NB4 (cell line): ENCODE measurements at regions not wholly inside any gene's neighbourhood (a gene's known extent, or its start where the extent isn't known, plus 50 kb on each side); places are given as distances from the start of the nearest gene placed in this dataset.

ENCODE experiments used
- CTCF ChIP-seq: IDR thresholded peaks from one replicate; pipeline ENCODE4 v1.5.1; 2012; ENCODE audit warnings: low read depth, low read length
- MYC ChIP-seq: IDR thresholded peaks from 2 replicates; pipeline ENCODE4 v1.6.1; 2011; ENCODE audit warnings: low read depth, low read length
- POLR2A ChIP-seq: IDR thresholded peaks from 2 replicates; pipeline ENCODE4 v1.6.1; 2011; ENCODE audit warnings: mild to moderate bottlenecking; ENCODE audit not compliant: insufficient read length; ENCODE audit errors: extremely low read depth

- TF ChIP-seq CTCF, result no peak
- no peak for TF ChIP-seq MYC
- TF ChIP-seq POLR2A, result no peak
These were observed 277.0 kb downstream of the ICOS start for GRCh38 chr2:204213588-204213987.
